Hematopoietic multipotent progenitor cell treated with erythropoietin and hydrocortisone succinate and interleukin-3 and kit ligand, for 8 days (in vitro differentiated cells): ENCODE measurements at regions not wholly inside any gene's neighbourhood (a gene's known extent, or its start where the extent isn't known, plus 50 kb on each side); places are given as distances from the start of the nearest gene placed in this dataset.
"Not testable (repeated sequence)": the region's sequence is repeated elsewhere in the genome, so short reads cannot be mapped to it uniquely, and the experiment has no call there.

Source experiments
- DNase-seq: peaks from one replicate; pipeline ENCODE4 v3.0.0-alpha.2; 2015

DNA sequence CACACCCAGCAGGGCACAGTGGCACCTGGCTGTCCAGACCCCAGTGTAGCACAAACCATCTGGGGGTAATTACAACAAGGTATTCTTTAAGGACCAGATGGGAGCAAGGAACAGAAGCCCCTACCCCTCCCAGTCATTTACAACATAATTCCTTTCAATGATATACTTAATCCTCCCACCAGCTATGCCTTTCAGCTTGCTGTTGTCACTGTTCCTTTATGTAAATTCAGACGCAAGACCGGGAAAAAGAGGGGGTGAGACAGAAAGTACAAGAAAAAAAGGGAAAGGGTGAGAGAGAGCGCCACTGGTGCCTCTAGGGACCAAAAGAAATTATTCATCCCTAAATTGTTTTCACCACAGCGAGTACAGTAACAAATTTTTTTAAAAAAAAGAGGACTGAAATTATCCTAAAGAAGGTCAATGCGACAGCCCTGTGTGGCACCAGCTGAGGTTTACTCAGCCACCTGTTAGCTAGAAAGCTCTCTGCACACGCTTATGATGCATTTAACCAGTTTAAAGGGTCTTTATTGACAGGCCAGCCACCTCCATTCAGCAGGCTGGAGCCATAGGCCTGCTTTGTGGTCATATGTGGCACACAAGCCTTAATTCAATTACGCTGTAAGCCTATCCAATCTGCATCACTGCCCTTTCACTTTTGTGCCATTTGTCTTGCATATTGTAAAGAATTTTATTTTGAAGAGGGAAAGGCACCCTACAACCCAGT, 210.2 kb upstream of the ISL1 start:
- no peak for DNase-seq

DNA sequence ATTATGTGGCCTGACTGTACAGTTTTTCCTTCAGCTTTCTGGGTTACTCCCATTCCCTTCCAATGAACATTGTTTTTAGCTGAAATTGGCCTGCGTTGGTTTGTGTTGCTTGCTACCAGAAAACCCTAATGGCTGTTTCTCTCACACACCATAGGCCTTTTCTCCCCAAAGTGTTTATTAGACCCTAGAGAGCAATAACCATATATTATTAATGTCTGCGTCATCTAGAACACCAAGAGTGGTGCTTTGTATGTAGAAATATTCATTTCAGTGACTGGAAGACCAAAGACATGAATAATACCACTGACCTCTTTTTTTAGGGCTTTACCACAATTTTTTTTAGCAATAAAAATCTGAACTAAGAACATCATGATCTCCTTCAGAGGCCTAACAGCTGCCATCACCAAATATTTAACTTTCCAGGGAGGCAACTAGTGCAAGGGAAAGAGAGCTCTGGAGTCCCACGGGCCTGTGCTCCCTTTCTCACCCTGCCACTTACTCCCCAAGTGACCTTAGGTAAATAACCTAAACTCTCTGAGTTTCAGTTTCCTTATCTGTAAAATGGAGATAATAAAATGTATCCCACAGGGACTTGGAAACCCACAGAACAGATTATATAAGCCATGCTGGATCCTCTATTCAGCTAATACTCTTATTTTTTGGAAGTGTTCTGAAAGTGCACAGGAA, 201.9 kb upstream of the ISL1 start:
- DNase-seq: no peak

- DNase-seq: no peak
These were observed 197.4 kb upstream of the ISL1 start for GRCh38 chr5:51185850-51186329.

GRCh38 chr5:51188001-51188591, 195.2 kb upstream of the ISL1 start:
- DNase-seq: no peak

DNA sequence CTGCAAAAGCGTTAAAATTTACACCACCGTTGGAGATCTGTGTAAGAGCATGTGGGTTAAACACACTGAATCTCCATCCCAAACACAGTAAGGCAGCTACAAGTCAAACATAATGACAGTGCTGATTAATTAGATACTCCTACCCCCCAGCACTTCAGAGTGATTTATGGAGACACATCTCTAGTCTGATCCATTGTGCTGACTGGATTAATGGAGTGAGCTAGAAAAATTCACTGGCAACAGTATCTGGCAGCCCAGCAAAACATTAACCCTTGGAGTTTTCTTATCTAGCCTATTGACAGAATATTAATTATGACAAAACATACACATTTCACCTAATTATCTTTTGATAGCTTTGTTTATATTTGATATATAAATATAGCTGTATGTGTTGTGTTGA, 188.6 kb upstream of the ISL1 start:
- no peak for DNase-seq

DNA sequence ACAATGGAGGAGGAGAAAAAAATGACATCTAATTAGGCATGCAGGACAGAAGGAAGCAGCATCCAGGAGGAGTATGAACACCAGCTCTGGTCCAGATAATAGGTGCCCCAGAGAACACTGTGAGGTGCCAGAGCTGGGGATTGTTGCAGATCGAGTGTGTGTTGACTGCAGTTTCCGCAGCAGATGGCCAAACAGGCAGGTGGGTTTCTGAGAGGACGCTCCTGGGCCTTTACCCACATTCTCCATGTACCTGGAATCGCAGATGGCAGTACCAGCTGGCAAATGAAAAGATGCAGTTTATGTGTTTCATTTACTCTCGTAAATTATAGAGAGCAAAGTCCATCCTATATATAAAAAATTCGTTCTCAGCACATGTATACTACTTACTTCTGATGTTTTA, 182.2 kb upstream of the ISL1 start:
- DNase-seq: no peak

GRCh38 chr5:51201708-51202107, 181.5 kb upstream of the ISL1 start:
- DNase-seq: no peak

DNA sequence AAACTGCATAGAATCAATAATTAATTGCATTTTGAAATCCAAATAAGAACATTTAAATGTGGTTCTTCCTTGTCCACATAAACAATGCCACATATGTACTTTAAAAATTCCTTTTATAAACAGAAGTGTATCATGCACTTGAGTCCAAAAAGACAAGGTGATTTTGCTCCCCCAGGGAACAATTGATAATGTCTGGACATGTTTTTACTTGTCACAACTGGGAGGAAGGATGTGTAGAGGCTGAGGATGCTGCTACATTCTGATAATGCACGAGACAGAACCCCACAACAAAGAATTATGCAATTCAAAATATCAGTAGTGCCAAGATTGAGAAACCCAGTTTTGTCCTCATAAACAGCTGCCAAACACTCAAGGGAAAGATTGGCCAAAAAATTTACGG, 181.1 kb upstream of the ISL1 start:
- no peak for DNase-seq

DNA sequence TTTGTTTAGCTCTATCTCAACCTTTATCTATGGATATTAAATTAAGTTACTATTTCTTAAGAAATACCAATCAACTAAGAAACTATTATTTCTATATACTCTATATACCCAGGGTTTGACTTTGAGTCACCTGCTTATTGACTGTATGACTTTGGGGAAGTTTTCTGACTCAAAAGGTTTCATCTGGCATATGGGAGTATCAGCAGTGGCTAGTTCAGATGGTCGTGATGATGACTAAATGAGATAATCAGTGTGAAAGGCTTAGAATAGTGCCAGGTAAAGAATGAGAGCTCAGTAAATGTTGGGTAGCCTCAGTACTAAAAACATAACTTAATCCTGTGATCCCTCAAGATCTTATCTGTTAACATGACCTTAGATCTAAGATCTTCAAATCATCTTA, 179.7 kb upstream of the ISL1 start:
- no peak for DNase-seq

DNA sequence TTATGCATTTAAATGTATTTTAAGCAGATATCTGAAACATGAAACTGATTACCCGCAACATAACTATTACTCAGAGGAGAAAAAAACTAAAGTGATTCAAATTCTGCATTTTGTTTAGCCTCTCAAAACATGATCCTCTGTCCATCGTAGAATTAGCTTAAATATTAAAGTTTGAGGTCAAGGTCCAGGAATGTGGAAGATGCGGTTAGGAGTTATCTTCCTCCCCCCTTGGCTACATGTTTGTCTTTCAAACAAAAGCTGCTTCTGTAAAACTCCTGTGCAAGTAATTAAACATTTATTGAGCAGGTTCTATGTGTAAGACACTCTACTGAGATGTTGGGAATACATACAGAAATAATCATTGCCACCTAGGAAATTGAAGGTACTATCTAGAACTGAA, 175.0 kb upstream of the ISL1 start:
- no peak for DNase-seq

DNA sequence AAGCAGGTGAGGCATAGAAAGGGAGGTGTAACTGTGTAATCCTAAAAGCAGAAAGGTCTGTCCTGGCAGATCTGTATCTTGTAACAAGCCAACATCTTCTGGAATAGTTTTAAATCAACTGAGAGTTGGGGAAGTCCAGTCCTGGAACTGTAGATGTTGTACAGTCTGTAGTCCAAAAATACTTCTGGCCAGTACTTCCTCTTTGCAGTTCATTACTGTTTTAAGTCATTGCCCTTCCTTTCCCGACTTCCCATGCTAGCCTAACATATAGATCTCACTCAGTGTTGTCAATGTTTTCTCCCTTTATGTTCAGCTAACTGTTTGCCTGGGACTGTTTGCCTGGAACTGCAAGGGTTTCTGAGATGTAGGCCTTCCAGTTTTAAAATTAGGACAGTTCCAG, 168.5 kb upstream of the ISL1 start:
- DNase-seq: no peak

GRCh38 chr5:51225789-51226742, 157.2 kb upstream of the ISL1 start:
- DNase-seq: no peak

DNA sequence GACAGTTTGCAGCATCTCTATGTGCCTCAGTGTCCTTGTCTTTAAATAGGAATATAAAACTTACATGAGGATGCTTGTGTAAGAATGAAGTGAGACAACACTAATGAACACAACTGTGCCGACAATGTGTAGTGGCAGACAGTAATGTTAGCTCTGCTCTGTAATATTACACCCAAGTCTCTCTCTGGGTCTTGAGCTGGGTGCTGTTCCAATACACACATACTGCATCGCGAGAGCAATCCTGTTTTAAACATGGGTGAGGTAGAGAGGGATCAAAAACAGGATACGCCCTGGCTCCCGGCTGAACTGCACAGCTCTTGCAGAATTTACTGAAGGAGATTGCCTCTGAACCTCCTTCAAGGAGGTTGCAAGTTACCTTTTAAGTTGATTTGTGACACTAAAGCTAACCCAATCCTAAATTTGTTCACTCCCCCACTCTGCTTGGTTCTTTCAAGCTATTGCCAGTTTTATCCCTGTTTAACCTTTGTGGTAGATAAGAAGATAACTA, 155.2 kb upstream of the ISL1 start:
- DNase-seq: no peak

DNA sequence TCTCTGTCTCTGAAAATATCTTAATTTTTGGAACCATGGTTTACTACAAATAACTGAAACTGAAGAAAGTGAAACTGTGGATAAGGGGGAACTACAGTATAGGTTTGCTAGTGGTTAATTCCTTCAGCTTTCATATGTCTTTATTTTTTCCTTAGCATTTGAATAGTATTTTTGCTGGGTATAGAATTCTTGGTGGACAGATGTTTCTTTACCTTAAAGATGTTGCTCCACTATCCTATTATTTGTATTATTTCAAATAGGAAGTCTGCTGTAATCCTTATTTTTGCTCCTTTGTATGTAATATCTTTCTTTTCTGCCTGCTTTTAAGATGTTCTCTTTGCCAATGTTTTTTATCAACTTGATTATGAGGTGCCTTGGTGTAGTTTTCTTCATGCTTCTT, 152.9 kb upstream of the ISL1 start:
- no peak for DNase-seq

DNA sequence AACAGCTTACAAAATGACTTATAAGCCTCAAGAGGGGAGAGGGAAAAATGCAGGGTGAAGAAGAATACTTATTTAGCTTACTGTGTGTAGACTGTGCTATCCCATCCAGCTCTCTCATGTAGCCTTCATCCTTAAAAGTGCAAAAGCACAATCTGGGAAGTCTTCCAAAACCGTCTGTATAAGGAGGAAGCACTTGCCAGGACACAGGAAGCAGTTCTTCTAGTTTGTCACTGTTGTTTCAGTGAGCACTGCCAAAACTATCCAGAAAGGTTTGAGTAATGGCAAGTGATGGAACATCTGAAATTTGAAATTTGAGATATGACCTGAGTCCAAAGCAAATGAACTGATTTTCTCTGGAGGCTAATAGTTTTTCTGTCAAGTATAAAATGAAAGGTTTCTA, 140.8 kb upstream of the ISL1 start:
- no peak for DNase-seq

DNA sequence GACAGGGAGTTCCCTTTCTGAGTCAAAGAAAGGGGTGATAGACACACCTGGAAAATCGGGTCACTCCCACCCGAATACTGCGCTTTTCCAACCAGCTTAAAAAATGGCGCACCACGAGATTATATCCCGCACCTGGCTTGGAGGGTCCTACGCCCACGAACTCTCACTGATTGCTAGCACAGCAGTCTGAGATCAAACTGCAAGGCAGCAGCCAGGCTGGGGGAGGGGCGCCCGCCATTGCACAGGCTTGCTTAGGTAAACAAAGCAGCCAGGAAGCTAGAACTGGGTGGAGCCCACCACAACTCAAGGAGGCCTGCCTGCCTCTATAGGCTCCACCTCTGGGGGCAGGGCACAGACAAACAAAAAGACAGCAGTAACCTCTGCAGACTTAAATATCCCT, 132.3 kb upstream of the ISL1 start:
- DNase-seq: not testable (repeated sequence)

DNA sequence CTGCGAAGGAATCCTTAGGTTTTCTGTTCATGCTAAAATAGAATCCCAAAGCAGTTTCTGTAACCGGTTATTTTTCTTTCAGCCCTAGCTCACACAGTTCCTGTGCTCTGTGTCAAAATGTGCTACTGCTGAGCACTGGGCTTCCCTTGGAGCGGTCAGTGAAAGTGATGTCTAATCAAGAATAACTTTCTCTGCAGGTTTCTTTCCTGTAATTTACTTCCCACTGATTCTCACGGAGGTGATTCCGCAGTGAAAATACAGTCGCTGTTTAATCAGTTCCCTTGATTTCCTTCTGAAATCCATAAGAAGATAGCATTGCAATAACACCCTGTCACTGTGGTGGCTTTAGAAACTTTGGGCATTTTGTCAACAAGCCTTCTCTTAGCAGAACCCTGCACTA, 112.0 kb upstream of the ISL1 start:
- DNase-seq: no peak

- DNase-seq: no peak
These were observed 110.2 kb upstream of the ISL1 start for GRCh38 chr5:51273021-51273420.

DNA sequence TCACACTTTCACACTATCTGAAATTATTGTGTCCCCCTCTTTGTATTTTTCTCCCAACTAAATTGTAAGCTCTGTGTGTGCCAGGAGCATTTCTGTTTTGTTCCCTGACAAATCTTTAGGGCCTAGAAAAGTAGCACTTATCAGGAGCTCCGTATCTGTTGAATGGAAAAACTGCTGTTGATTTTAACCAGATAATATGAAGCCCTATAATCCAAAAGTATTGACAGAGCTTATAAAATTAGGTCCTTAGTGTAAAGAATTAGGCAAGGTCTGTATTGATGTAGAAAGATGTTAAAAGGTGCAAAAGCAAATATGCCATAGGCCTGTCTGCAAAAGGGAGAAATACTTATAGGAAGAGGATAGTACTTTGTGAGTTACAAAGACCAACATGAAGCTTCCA, 109.4 kb upstream of the ISL1 start:
- DNase-seq: no peak

DNA sequence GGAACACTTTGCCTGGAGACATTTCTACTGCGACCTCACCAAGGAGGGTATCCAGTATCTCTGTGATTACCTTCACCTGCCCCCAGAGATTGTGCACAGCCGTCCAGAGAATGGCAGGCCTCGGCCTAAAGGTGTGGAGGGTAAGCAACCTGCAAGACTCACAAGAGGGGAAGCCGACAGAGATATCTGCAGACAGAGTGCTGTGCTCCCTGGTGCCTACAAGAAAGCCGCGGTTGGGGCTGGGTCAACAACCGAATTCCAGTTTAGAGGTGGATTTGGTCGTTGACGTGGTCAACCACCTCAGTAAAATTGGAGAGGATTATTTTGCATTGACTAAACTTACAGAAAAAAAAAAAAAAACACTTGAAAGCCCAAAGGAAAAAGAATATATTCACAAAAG, 107.8 kb upstream of the ISL1 start:
- no peak for DNase-seq

- DNase-seq: no peak
These were observed 107.0 kb upstream of the ISL1 start for GRCh38 chr5:51276250-51276649.

DNA sequence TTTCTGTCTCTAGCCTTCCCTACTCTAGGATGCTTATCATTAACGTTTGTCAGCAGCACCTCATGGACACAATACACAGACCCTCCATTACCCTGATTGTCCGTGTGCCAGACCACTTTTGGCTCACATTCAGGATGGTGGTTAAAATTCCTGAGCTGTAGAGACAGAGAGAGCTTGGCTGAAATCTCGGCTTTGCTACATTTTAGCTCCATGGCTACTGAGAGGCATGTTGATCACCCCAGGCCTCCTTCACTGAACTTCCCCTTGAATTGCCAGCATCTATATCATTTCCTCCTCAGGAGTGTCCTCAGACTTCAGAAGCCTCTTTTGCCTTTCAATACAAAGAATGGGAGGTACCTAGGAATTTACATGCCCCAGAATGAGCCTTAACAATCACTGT, 104.7 kb upstream of the ISL1 start:
- DNase-seq: no peak
